ENCODE measurements at regions not wholly inside any gene's neighbourhood (a gene's known extent, or its start where the extent isn't known, plus 50 kb on each side); places are given as distances from the start of the nearest gene placed in this dataset.
"Not testable (repeated sequence)": the region's sequence is repeated elsewhere in the genome, so short reads cannot be mapped to it uniquely, and the experiment has no call there.

- DNase-seq, result no peak
These were observed 619.2 kb upstream of the CLINT1 start for GRCh38 chr5:158478139-158478538.

- no peak for DNase-seq
These were observed 618.3 kb upstream of the CLINT1 start for GRCh38 chr5:158477214-158477613.

GRCh38 chr5:158473016-158473635 lies 614.2 kb upstream of the CLINT1 start:
- no peak for DNase-seq

GRCh38 chr5:158471535-158471924 lies 612.6 kb upstream of the CLINT1 start:
- no peak for DNase-seq

GRCh38 chr5:158470764-158471534 lies 612.0 kb upstream of the CLINT1 start:
- DNase-seq, result peak; percentile 86

- DNase-seq, result no peak
These were observed 609.5 kb upstream of the CLINT1 start for GRCh38 chr5:158468444-158468843.

- no peak for DNase-seq
These were observed 607.2 kb upstream of the CLINT1 start for GRCh38 chr5:158466191-158466590.

GRCh38 chr5:158465086-158465972 lies 606.4 kb upstream of the CLINT1 start:
- DNase-seq, result no peak

GRCh38 chr5:158464383-158464782 lies 605.4 kb upstream of the CLINT1 start:
- DNase-seq, result peak; percentile 84

GRCh38 chr5:158463938-158464337 lies 605.0 kb upstream of the CLINT1 start:
- DNase-seq, result peak; percentile 76

GRCh38 chr5:158463188-158463587 lies 604.2 kb upstream of the CLINT1 start:
- DNase-seq, result no peak

GRCh38 chr5:158462349-158463114 lies 603.6 kb upstream of the CLINT1 start:
- DNase-seq, result peak; percentile 31

GRCh38 chr5:158461240-158461854 lies 602.4 kb upstream of the CLINT1 start:
- DNase-seq, result peak; percentile 82

GRCh38 chr5:158458086-158458485 lies 599.1 kb upstream of the CLINT1 start:
- DNase-seq, result no peak

GRCh38 chr5:158456756-158457155 lies 597.8 kb upstream of the CLINT1 start:
- DNase-seq, result no peak

GRCh38 chr5:158456241-158456640 lies 597.3 kb upstream of the CLINT1 start:
- DNase-seq, result no peak

- peak; percentile 79 for DNase-seq
These were observed 593.2 kb upstream of the CLINT1 start for GRCh38 chr5:158451993-158452672.

GRCh38 chr5:158451203-158451992 lies 592.5 kb upstream of the CLINT1 start:
- peak; percentile 91 for DNase-seq

GRCh38 chr5:158450751-158451171 lies 591.8 kb upstream of the CLINT1 start:
- no peak for DNase-seq

- DNase-seq, result not testable (repeated sequence)
These were observed 587.8 kb upstream of the CLINT1 start for GRCh38 chr5:158446761-158447160.

Measured in tongue (tissue), 1 donor.